ENCODE measurements at regions not wholly inside any gene's neighbourhood (a gene's known extent, or its start where the extent isn't known, plus 50 kb on each side); places are given as distances from the start of the nearest gene placed in this dataset.

DNA sequence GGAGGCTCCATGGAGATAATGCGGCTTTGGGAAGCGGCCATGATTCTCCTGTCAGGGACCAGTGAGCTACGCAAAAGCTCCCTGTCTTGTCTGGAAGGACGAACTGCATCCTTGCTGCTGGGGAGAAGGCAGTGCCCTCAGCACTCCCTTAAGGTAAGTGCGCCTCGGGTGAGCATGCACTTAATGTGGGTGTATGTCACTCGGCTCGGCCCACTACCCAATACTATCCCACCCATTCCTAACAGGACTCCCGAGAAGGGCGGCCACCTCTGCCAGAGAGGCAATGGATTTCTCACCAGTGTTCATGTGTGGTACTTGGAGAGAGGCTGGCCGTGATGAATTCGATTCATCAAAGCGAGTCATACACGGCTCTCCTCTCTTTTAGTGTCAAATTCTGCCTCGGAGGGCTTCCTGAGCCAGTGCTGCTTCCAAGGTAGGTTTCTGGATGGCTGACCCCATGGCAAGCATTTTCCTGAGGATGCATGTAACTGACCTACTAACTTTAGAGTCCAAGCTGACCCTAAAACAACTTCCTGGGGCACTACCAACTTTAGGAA is 151.7 kb upstream of the RTL1 start:
- H2AFZ ChIP-seq (ENCODE audit: low read depth, low read length): no peak overlapping the region
- no peak overlapping the region for H3K18ac ChIP-seq (ENCODE audit: low read depth in 1 of 2, low read length in 2 of 2)
- H2AK5ac ChIP-seq (ENCODE audit: low read length, severe bottlenecking): no peak overlapping the region
- WGBS: 89% methylated on average over 15 of the region's 15 CpGs
- H3K4me2 ChIP-seq (ENCODE audit: low read length, poor library complexity, severe bottlenecking): no peak overlapping the region
- DNase-seq: no peak
- no peak overlapping the region for H3K14ac ChIP-seq (ENCODE audit: low read length in 2 of 2)
- no peak overlapping the region for H2BK5ac ChIP-seq (ENCODE audit: low read depth, low read length, poor library complexity, severe bottlenecking)
- H3K27me3 ChIP-seq (ENCODE audit: control insufficient read depth in 1 of 2, insufficient read depth in 1 of 2, low read length in 2 of 2): no peaks in the 10 kb centered on the region
- H4K8ac ChIP-seq (ENCODE audit: low read length): no peak overlapping the region
- H3K23ac ChIP-seq (ENCODE audit: low read length in 2 of 2): no peak overlapping the region
- no peak overlapping the region for H3K4me3 ChIP-seq (ENCODE audit: insufficient read depth in 1 of 2, low read depth in 1 of 2, low read length in 2 of 2)
- H3K9me3 ChIP-seq (ENCODE audit: control insufficient read depth, low read length): peaks cover 5% of the 10 kb centered on the region
- H2BK15ac ChIP-seq (ENCODE audit: low read depth, poor library complexity, severe bottlenecking): no peak overlapping the region
- H2BK120ac ChIP-seq (ENCODE audit: low read depth, low read length): no peak overlapping the region
- H2BK12ac ChIP-seq (ENCODE audit: low read length in 2 of 2): no peak overlapping the region
- no peak overlapping the region for H3K4ac ChIP-seq (ENCODE audit: low read depth in 1 of 2, low read length in 2 of 2)
- peaks cover 0 to 94% of the 10 kb centered on the region in 2 experiments for H3K36me3 ChIP-seq (ENCODE audit: control insufficient read depth in 1 of 2, insufficient read depth in 2 of 2, low read depth in 1 of 2, low read length in 2 of 2)
- no peak overlapping the region for H3K9ac ChIP-seq (ENCODE audit: low read length)
- no peaks in the 10 kb centered on the region for H3K4me1 ChIP-seq (ENCODE audit: control insufficient read depth, insufficient read depth, low read depth, low read length)
- H3K79me1 ChIP-seq (replicated peaks; ENCODE audit: low read length, poor library complexity, severe bottlenecking): no peaks in the 10 kb centered on the region
- H4K91ac ChIP-seq (ENCODE audit: low read length): no peak overlapping the region
- no peak overlapping the region for H3K27ac ChIP-seq (ENCODE audit: low read length, poor library complexity, severe bottlenecking)

DNA sequence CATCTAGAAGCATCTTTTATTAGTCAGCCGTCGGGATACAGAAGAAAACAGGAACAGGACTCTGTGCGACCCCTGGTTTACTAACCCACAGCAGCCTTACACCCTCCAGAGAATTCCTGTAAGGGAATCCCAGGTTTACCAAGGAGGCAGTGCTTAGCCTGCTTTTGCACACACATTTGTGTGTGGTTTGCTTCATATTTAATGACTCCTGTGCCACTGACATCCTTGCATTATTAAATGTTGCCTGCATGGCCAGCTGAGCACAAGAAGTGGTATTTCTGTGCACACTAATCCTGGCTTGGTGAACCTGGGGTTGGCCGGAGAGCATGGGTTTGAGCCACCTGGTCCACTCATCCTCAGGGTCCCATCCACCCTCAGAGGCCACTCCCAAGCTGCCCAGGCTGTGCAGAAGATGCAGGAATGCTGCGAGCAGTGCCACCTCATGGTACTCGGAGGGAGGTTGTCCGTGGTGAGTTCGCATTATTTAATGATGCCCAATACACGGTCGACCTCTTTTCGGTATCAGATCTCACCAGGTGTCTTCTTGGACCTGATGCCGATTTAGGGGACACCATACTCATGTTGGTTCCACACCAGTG is 152.4 kb upstream of the RTL1 start:
- no peaks in the 10 kb centered on the region for H3K79me1 ChIP-seq (replicated peaks; ENCODE audit: low read length, poor library complexity, severe bottlenecking)
- no peak overlapping the region for H4K91ac ChIP-seq (ENCODE audit: low read length)
- no peak overlapping the region for H3K4me2 ChIP-seq (ENCODE audit: low read length, poor library complexity, severe bottlenecking)
- H3K18ac ChIP-seq (ENCODE audit: low read depth in 1 of 2, low read length in 2 of 2): no peak overlapping the region
- no peak overlapping the region for H3K23ac ChIP-seq (ENCODE audit: low read length in 2 of 2)
- H2BK15ac ChIP-seq (ENCODE audit: low read depth, poor library complexity, severe bottlenecking): no peak overlapping the region
- no peak overlapping the region for H3K4ac ChIP-seq (ENCODE audit: low read depth in 1 of 2, low read length in 2 of 2)
- DNase-seq: no peak
- no peak overlapping the region for H2AFZ ChIP-seq (ENCODE audit: low read depth, low read length)
- H2BK120ac ChIP-seq (ENCODE audit: low read depth, low read length): no peak overlapping the region
- no peak overlapping the region for H3K9ac ChIP-seq (ENCODE audit: low read length)
- H2BK12ac ChIP-seq (ENCODE audit: low read length in 2 of 2): no peak overlapping the region
- H2BK5ac ChIP-seq (ENCODE audit: low read depth, low read length, poor library complexity, severe bottlenecking): no peak overlapping the region
- no peak overlapping the region for H2AK5ac ChIP-seq (ENCODE audit: low read length, severe bottlenecking)
- no peak overlapping the region for H3K14ac ChIP-seq (ENCODE audit: low read length in 2 of 2)
- peaks cover 5% of the 10 kb centered on the region for H3K9me3 ChIP-seq (ENCODE audit: control insufficient read depth, low read length)
- H3K27ac ChIP-seq (ENCODE audit: low read length, poor library complexity, severe bottlenecking): no peak overlapping the region
- WGBS: 76% methylated on average over 12 of the region's 12 CpGs
- peaks cover 0 to 94% of the 10 kb centered on the region in 2 experiments for H3K36me3 ChIP-seq (ENCODE audit: control insufficient read depth in 1 of 2, insufficient read depth in 2 of 2, low read depth in 1 of 2, low read length in 2 of 2)
- H3K27me3 ChIP-seq (ENCODE audit: control insufficient read depth in 1 of 2, insufficient read depth in 1 of 2, low read length in 2 of 2): no peaks in the 10 kb centered on the region
- no peak overlapping the region for H4K8ac ChIP-seq (ENCODE audit: low read length)
- H3K4me1 ChIP-seq (ENCODE audit: control insufficient read depth, insufficient read depth, low read depth, low read length): no peaks in the 10 kb centered on the region
- no peak overlapping the region for H3K4me3 ChIP-seq (ENCODE audit: insufficient read depth in 1 of 2, low read depth in 1 of 2, low read length in 2 of 2)

DNA sequence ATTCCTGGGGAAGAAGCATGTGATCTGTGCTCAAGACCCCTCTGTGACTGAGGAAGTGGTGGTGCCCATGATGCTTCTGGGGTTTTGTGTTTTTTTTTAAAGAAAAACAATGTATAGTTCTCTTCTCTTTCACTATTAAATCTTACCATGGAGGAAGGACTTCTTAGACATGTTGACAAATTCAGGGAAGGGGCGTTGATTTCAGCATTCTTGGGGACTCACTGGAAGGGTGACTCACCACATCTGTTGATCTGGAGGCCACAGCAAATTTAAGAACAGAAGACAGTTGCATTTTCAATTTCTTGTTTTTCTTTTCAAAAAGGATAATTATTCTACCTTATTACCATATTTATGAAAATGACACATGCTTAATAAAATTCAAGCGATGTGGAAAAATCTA is 152.9 kb upstream of the RTL1 start:
- Histone ChIP-seq H2AK5ac (ENCODE audit: low read length, severe bottlenecking) (no peak overlapping the region), H3K4me1 (ENCODE audit: control insufficient read depth, insufficient read depth, low read depth, low read length) (no peaks in the 10 kb centered on the region), H3K23ac (ENCODE audit: low read length in 2 of 2) (no peak overlapping the region), H3K4me2 (ENCODE audit: low read length, poor library complexity, severe bottlenecking) (no peak overlapping the region), H2BK120ac (ENCODE audit: low read depth, low read length) (no peak overlapping the region), H3K27ac (ENCODE audit: low read length, poor library complexity, severe bottlenecking) (no peak overlapping the region), H2BK12ac (ENCODE audit: low read length in 2 of 2) (no peak overlapping the region), H3K4me3 (ENCODE audit: insufficient read depth in 1 of 2, low read depth in 1 of 2, low read length in 2 of 2) (no peak overlapping the region), H3K79me1 (replicated peaks; ENCODE audit: low read length, poor library complexity, severe bottlenecking) (no peaks in the 10 kb centered on the region), H3K14ac (ENCODE audit: low read length in 2 of 2) (no peak overlapping the region), H2BK5ac (ENCODE audit: low read depth, low read length, poor library complexity, severe bottlenecking) (no peak overlapping the region), H3K9ac (ENCODE audit: low read length) (no peak overlapping the region), H3K27me3 (ENCODE audit: control insufficient read depth in 1 of 2, insufficient read depth in 1 of 2, low read length in 2 of 2) (no peaks in the 10 kb centered on the region), H3K36me3 (ENCODE audit: control insufficient read depth in 1 of 2, insufficient read depth in 2 of 2, low read depth in 1 of 2, low read length in 2 of 2) (peaks cover 0 to 94% of the 10 kb centered on the region in 2 experiments), H3K4ac (ENCODE audit: low read depth in 1 of 2, low read length in 2 of 2) (no peak overlapping the region), H4K91ac (ENCODE audit: low read length) (no peak overlapping the region), H3K18ac (ENCODE audit: low read depth in 1 of 2, low read length in 2 of 2) (no peak overlapping the region), H4K8ac (ENCODE audit: low read length) (no peak overlapping the region), H2AFZ (ENCODE audit: low read depth, low read length) (no peak overlapping the region), H3K9me3 (ENCODE audit: control insufficient read depth, low read length) (peaks cover 5% of the 10 kb centered on the region), H2BK15ac (ENCODE audit: low read depth, poor library complexity, severe bottlenecking) (no peak overlapping the region)
- WGBS: 73% methylated on average over 2 of the region's 2 CpGs
- no peak for DNase-seq

DNA sequence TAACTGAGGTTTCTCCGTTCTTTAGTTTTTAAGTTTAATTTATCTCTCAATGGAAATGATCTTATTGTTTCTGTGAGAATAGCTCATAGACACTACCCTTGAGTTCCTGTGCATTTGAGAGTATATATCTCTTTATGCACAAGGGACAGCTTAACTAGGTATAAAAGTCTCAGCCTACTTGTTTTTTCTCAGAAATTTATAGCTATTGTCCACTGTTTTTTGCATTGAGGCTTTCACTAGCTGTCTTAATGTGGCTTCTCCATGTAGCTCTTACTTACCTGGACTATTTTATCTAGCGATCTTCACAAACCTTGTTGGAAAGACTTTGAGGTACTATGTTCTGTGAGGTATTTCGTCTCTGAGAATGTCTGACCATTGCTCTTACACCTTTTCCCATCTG is 153.9 kb upstream of the RTL1 start:
- peaks cover 5% of the 10 kb centered on the region for H3K9me3 ChIP-seq (ENCODE audit: control insufficient read depth, low read length)
- no peaks in the 10 kb centered on the region for H3K79me1 ChIP-seq (replicated peaks; ENCODE audit: low read length, poor library complexity, severe bottlenecking)
- no peak overlapping the region for H2AFZ ChIP-seq (ENCODE audit: low read depth, low read length)
- no peak for DNase-seq
- H3K18ac ChIP-seq (ENCODE audit: low read depth in 1 of 2, low read length in 2 of 2): no peak overlapping the region
- H3K23ac ChIP-seq (ENCODE audit: low read length in 2 of 2): no peak overlapping the region
- no peak overlapping the region for H2BK15ac ChIP-seq (ENCODE audit: low read depth, poor library complexity, severe bottlenecking)
- no peak overlapping the region for H2AK5ac ChIP-seq (ENCODE audit: low read length, severe bottlenecking)
- no peak overlapping the region for H3K4me2 ChIP-seq (ENCODE audit: low read length, poor library complexity, severe bottlenecking)
- no peak overlapping the region for H2BK12ac ChIP-seq (ENCODE audit: low read length in 2 of 2)
- H3K9ac ChIP-seq (ENCODE audit: low read length): no peak overlapping the region
- no peak overlapping the region for H4K8ac ChIP-seq (ENCODE audit: low read length)
- H3K27me3 ChIP-seq (ENCODE audit: control insufficient read depth in 1 of 2, insufficient read depth in 1 of 2, low read length in 2 of 2): no peaks in the 10 kb centered on the region
- H3K4me3 ChIP-seq (ENCODE audit: insufficient read depth in 1 of 2, low read depth in 1 of 2, low read length in 2 of 2): no peak overlapping the region
- no CpG with 5 or more reads among the region's 3 CpGs for WGBS
- H2BK120ac ChIP-seq (ENCODE audit: low read depth, low read length): no peak overlapping the region
- no peaks in the 10 kb centered on the region for H3K4me1 ChIP-seq (ENCODE audit: control insufficient read depth, insufficient read depth, low read depth, low read length)
- H2BK5ac ChIP-seq (ENCODE audit: low read depth, low read length, poor library complexity, severe bottlenecking): no peak overlapping the region
- no peak overlapping the region for H3K14ac ChIP-seq (ENCODE audit: low read length in 2 of 2)
- no peak overlapping the region for H3K4ac ChIP-seq (ENCODE audit: low read depth in 1 of 2, low read length in 2 of 2)
- no peak overlapping the region for H3K27ac ChIP-seq (ENCODE audit: low read length, poor library complexity, severe bottlenecking)
- H3K36me3 ChIP-seq (ENCODE audit: control insufficient read depth in 1 of 2, insufficient read depth in 2 of 2, low read depth in 1 of 2, low read length in 2 of 2): peaks cover 0 to 94% of the 10 kb centered on the region in 2 experiments
- H4K91ac ChIP-seq (ENCODE audit: low read length): no peak overlapping the region
